ENCODE measurements at regions not wholly inside any gene's neighbourhood (a gene's known extent, or its start where the extent isn't known, plus 50 kb on each side); places are given as distances from the start of the nearest gene placed in this dataset.

- no peak for TF ChIP-seq CTCF (IDR thresholded peaks at IDR 0.05; ENCODE audit: insufficient read depth, missing control alignments)
- FAIRE-seq (no peak), DNase-seq (ENCODE audit: insufficient read length, low spot score) (no peak)
These were observed 444.6 kb upstream of the PLXNA2 start for GRCh38 chr1:208688656-208689315.

DNA sequence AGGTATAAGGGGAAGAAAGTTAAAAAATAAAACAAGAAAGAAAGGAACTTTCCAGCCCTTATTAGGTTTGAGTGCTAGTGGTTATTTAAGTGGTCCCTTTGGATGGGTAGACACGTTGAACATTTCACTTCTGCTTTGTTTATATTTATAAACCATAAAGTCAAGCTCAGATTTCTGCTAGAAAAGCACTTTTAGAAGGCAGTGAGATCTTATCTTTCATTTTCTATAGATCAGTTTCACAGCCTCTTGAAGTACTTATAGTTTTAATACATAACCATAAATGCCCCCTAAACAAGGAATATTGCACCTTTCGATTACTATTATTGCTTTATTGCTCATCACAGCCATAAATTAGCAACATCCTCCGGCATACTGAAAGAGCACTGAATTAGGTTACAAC is 446.8 kb upstream of the PLXNA2 start:
- no peak for DNase-seq (ENCODE audit: insufficient read length, low spot score)
- no peak for TF ChIP-seq CTCF (IDR thresholded peaks at IDR 0.05; ENCODE audit: insufficient read depth, missing control alignments)
- FAIRE-seq = no peak

- no peak for TF ChIP-seq CTCF (IDR thresholded peaks at IDR 0.05; ENCODE audit: insufficient read depth, missing control alignments)
- FAIRE-seq (no peak), DNase-seq (ENCODE audit: insufficient read length, low spot score) (no peak)
These were observed 465.8 kb upstream of the PLXNA2 start for GRCh38 chr1:208709981-208710380.

DNA sequence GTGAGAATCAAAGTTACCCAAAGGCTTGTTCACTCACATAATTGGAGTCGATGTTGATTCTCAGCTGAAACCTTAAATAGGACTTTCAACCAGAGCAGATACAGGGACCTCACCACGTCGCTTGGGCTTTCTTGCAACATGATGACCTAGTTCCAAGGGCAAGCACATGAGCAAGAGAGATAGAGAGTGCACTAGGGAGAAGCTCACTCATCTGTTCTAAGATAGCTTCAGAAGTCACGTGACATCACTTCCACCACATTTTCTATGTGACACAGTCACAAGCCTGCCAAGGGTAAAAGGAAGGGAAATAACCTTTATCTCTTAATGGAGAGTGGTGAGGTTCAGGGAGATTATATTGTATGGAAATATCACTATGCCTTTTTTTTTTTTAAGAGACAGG is 470.1 kb upstream of the PLXNA2 start:
- DNase-seq (ENCODE audit: insufficient read length, low spot score) (no peak), FAIRE-seq (no peak)
- TF ChIP-seq CTCF (IDR thresholded peaks at IDR 0.05; ENCODE audit: insufficient read depth, missing control alignments) = no peak

- DNase-seq (ENCODE audit: insufficient read length, low spot score) (no peak), FAIRE-seq (no peak)
- TF ChIP-seq CTCF (IDR thresholded peaks at IDR 0.05; ENCODE audit: insufficient read depth, missing control alignments) = no peak
These were observed 473.3 kb upstream of the PLXNA2 start for GRCh38 chr1:208717525-208717924.

- no peak for TF ChIP-seq CTCF (IDR thresholded peaks at IDR 0.05; ENCODE audit: insufficient read depth, missing control alignments)
- FAIRE-seq = no peak
- no peak for DNase-seq (ENCODE audit: insufficient read length, low spot score)
These were observed 478.4 kb upstream of the PLXNA2 start for GRCh38 chr1:208722592-208722991.

DNA sequence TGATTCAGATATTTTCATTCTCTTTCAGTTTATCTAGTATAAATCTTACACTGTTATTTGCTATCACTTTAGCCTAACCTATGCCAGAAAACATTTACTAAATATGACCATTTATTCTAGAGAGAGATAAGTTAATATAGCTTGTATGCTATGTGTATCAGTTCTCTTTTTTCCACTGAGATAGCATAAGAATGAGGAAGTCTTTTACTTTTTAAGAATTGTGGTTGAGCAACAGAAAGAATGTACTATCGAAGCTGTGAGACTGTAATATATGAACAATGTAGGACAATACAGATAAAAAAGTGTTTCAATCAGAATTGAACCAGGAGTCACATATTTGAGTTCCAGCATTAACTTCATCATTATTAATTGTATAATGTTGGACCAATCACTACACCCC is 479.9 kb upstream of the PLXNA2 start:
- DNase-seq (ENCODE audit: insufficient read length, low spot score) (no peak), FAIRE-seq (no peak)
- TF ChIP-seq CTCF (IDR thresholded peaks at IDR 0.05; ENCODE audit: insufficient read depth, missing control alignments) = no peak
